HPDE6-E6E7 (cell line): ENCODE measurements at regions not wholly inside any gene's neighbourhood (a gene's known extent, or its start where the extent isn't known, plus 50 kb on each side); places are given as distances from the start of the nearest gene placed in this dataset.

ENCODE experiments used
- DNase-seq: peaks from one replicate; pipeline ENCODE4 v3.0.0; 2011; ENCODE audit warnings: missing footprints; ENCODE audit errors: extremely low spot score

DNA sequence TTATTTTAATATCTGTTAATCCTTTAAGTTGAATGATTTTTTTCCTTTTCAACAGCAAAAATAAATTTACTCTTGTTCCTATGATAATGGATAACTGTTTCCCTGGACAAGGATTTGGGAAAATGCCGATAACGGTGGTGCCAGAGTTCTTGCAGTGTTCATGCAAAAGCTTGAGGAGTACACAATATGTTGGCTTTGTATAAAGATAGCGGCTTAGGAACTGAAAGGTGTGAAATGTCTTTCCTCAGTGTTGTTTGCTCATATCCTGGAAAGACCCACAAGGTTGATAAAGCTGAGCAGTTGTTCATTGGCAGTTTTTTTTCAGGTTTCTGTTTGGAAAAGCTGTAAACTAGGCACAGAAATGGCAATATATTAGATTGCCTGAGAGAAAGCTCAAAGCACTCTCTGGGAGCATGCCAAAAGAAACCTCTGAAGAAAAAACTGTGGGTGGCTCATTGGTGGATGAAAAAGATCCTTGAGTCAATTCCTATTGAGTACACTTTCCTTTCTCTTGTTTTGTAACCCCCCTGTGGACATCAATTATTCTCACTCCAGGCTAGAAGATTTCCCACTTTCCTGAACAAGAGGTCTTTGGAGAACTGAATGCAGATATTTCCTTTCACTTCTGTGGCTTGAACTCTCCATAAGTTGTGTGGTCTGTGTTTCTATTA, 117.2 kb upstream of the RGMB start:
- no peak for DNase-seq

- DNase-seq, result no peak
These were observed 116.7 kb upstream of the RGMB start for GRCh38 chr5:98656796-98657195.

DNA sequence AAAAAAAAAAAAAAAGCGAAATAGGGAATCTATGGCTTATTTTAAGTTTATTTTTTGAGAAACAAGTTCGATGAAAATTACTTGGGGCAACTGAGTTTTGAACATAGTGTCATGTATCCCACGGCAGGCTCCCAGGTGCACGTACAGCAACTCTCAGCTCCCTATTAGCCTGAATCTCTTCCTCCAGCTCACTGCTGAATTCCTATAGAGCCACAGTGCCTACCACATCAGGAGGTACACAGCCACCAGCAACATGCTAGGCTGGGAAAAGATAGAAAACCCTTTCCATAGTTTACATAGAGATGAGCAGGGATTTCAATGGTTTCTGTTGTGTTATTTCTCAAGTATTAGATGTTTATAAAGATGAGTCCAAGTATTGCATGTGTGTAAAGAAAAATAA, 115.9 kb upstream of the RGMB start:
- DNase-seq, result no peak

- DNase-seq, result no peak
These were observed 109.9 kb upstream of the RGMB start for GRCh38 chr5:98663521-98663920.

DNA sequence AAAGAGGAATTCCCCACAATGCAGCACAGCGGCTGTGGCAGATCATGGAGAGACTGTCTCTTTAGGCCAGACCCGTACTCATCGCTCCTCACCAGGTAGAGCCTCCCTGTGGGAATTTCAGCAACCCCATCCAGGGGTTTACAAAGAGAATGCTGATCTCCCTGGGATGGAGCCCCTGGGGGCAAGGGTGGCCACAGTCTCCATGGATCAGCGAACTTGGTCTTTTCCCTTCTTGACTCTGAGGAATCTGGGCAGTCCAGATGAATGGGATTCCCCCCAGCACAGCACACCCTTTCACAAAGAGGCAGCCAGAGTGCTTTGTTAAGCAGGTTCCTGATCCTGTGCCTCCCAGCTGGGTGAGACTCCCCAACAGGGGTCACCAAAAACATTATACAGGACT, 108.7 kb upstream of the RGMB start:
- DNase-seq, result no peak

GRCh38 chr5:98679963-98680362, 93.5 kb upstream of the RGMB start:
- DNase-seq, result no peak

DNA sequence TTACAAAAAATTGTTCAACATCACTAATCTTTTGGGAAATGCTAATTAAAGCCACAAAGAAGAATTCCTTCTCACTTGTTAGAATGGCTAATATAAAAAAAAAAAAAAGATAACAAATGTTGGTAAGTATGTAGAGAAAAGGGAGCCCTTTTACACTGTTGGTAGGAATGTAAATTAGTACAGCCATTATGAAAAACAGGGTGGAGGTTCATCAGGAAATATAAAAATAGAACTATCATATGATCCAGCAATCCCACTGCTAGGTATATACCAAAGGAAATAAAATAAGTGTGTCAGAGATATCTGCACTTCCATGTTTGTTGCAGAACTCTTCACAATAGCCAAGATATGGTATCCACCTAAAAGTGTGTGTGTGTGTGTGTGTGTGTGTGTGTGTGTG, 83.5 kb upstream of the RGMB start:
- no peak for DNase-seq

DNA sequence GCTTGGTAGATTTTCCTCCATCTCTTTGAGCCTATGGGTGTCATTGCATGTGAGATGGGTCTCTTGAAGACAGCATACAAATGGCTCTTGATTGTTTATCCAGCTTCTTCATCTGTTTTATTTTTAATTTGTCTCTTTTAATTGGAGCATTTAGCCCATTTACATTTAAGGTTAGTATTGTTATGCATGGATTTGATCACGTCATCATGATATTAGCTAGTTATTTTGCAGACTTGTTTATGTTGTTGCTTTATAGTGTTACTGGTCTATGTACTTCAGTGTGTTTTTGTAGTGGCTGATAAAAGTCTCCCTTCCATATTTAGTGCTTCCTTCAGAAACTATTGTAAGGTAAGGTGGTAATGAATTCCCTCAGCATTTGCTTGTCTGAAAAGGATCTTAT, 78.6 kb upstream of the RGMB start:
- DNase-seq, result no peak

DNA sequence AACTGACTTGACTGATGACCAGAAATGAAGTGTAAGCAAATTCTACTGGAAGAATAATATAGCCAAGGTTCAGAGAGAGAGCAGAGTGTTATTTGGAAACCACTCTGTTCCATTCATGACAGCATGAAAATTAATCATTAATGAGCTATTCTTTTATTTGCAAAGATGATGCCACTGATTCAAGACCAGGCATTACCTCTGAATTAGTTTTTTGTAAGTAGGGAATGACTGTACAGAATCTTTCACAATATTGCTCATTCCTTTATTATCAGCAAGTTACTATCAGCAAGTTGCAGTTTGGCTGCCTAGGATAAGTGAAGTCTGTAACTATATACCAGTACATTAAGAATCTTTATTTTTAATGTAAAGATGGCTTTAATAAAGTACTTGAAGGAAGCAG, 75.1 kb upstream of the RGMB start:
- peak; percentile 8 for DNase-seq

DNA sequence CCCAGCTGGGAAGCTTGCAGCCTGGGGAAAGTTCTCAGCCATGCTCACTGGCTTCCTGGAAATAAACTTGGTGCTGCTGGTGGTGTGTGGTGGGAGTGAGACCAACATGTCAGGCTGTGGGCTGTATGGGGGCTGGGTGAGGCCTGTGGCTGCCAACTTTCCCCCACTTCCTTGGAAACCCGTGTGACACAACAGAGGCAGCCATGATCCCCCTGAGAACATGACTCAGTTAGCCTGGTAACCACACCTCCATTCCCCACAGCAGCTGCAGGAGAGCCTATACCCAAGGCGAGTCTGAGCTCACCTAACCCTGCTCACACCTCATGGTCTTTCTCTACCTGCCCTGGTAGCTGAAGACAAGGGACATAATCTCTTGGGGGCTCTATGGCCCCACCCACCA, 72.7 kb upstream of the RGMB start:
- no peak for DNase-seq

GRCh38 chr5:98705841-98706240, 67.6 kb upstream of the RGMB start:
- DNase-seq, result no peak

GRCh38 chr5:98709681-98710080, 63.8 kb upstream of the RGMB start:
- no peak for DNase-seq

DNA sequence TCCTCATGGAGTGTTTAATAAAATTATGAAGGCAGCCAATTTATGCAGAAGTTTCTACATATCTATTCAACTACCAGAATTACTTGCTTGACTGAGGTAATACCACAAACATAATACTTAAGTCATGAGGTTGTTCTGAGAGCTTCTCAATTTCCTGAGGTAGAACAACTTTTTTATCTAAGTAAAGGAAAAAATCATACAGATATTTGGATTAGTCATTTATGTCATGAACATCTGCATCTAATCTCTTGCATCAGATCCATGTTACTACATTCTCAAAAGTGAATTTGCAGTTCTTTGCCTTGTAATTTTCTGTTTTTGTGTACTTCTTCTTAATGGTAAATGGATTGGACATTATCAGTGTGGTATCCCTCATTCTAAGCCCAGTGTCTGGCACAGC, 60.4 kb upstream of the RGMB start:
- DNase-seq, result no peak

DNA sequence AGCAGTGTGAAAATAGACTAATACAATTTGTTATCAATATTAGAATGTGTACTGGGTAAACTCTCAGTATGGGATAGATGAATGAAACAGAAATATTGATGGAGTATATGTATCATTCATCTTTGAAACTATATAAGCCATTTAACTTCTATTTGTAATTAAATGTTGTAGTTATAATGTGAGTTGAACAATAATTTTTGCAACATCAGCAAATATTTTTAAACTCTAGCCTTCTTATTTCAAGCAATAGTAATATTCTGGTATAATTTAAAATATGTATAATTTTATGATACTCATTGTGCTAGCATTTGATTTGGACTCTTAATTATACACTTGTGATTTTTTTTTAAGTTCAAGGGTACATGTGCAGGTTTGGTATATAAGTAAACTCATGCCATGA, 59.6 kb upstream of the RGMB start:
- no peak for DNase-seq

DNA sequence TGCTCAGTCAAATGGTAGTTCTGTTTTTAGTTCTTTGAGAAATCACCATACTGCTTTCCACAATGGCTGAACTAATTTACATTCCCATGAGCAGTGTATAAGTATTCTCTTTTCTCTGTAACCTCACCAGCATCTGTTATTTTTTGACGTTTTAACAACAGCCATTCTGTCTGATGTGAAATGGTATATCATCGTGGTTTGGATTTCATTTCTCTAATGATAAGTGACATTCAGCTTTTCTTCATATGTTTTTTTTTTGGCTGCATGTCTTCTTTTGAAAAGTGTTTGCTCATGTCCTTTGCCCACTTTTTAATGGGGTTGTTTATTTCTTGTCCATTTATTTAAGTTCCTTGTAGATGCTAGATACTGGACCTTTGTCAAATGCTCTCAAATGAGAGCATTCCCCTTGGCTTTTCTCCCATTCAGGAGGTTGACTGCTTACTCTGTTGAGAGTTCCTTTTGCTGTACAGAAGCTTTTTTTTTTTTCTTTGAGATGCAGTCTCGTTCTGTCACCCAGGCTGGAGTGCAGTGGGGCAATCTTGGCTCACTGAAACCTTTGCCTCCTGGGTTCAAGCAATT, 58.7 kb upstream of the RGMB start:
- no peak for DNase-seq

DNA sequence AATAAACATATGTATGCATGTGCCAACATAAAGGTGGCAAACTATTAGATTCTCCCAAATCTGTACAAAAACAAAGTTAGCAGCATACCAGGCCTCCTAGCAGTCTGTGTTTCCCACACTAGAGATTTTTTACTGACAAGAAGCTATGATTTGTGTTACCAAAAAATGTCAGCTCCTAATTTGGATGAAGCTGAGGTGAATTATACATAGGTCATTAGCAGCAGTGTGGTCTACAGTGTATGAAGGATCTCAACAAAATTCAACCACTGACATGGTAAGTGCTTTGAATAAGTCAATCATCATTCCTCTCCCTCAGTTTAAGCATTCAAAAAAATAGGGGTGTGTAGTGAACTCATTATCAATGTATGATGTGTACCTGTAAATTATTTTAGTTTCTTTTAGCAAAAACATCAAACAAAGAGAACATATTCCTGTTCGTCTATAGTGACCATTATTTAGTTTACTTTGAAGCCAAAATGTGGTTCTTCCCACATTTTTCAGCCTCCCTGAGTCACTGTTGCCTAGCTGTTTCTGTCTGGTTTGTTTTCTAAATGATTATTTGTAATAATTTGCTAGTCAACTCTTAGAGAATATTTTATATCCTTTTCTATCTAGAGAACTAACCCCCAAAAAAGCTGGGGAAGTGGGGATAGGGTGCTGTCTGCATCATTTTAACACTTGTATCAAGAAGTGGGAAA, 52.1 kb upstream of the RGMB start:
- no peak for DNase-seq

- no peak for DNase-seq
These were observed 51.3 kb upstream of the RGMB start for GRCh38 chr5:98722188-98722587.

DNA sequence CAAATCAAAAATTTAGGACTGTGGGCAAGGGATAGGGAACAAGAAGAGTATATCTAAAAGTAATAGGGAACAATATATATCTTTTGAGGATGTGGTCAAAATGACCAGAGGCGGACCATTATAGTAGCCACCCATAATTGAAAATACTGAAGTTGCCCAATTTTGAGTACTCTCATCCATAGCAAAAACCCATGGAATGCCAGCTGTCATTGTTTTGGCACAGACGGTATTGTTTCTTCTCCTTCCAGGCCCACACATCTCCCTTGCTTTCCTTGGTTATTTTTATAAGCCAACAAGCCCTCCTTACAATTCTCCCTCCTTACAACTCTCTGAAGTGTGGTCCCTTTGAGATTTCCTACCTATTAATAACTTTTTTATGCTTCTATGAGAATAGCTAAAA, 50.4 kb upstream of the RGMB start:
- DNase-seq, result no peak
